Stimulated activated CD4-positive, alpha-beta T cell treated with anti-CD3 and anti-CD28 coated beads, Interleukin-1b, Interleukin-23, amount 100 ng/mL, for 1 hour (primary cell): ENCODE measurements at regions not wholly inside any gene's neighbourhood (a gene's known extent, or its start where the extent isn't known, plus 50 kb on each side); places are given as distances from the start of the nearest gene placed in this dataset.

Source experiments
- DNase-seq, 2 donors: peaks; one replicate each; pipeline ENCODE4 v3.0.0-alpha.2; 2020; ENCODE audit warnings: low read depth in 2 of 2

DNA sequence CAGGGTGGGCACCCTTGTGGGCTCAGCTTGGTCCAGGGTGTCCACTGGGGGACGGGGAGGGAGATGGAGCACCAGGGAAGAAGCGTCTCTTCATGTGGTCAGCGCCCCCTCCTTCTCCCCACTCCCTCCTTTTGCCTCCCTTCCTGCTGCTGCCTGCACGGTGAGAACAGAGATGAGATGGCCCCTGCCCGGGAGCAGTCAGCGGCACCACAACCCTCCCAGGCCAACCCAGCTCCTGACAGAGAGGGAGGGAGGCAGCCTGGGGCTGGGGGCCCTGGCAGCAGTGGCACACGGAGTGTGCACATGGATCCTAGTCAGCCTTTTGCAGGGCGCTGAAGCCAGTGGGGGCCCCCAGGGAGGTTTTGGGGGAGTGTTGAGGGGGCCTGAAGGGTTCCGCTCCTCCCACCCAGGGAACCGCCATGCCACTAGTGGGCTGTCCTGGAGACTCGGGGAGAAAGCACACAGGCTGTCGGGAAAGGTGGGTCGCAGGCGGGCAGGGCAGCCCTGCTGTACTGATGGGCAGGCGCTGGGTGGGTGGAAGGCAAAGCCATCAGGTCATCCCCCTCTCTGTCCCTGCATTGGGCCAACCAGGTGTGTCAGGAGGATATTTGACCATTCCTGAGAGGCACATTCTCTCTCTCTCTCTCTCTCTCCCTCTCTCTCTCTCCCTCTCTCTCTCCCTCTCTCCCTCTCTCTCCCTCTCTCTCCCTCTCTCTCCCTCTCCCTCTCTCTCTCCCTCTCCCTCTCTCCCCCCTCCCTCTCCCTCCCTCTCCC lies 94.3 kb upstream of the BHLHE23 start:
- no peak for DNase-seq

DNA sequence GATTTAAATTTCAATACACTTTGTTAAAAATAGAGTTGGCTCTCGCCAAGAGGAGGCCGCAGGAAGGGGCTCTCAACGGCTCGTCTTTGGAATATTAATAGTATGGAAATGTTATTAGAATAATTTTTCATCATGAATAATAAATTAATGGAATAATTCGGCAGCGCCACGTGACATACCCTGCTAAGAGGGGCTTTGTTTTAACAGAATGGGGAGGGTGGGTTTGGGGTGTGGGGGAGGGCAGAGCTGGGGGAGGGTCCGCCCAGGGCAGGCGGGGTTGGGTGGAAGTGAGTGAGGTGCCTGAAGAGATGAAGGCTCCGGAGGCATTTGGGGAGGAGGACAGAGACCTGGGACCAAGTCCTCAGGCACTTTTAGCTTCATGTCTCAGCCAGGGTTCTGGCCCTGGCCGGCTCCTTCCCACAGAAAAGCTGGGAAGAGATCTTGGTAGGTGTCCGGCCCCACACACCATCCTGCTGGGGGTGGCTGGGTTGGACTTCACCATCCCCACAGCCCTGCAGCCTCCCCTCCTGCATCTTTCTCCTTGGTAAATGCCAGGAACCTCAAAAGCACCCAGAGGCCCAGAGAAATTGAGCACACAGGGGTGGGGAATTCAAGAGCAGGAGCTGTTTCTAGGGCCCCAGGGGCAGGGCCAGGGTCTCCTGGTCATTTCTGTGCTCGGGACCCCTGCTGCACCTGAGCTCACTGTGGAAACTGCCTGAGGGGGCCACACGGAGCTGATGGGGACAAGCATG lies 93.6 kb upstream of the BHLHE23 start:
- DNase-seq = no peak

DNA sequence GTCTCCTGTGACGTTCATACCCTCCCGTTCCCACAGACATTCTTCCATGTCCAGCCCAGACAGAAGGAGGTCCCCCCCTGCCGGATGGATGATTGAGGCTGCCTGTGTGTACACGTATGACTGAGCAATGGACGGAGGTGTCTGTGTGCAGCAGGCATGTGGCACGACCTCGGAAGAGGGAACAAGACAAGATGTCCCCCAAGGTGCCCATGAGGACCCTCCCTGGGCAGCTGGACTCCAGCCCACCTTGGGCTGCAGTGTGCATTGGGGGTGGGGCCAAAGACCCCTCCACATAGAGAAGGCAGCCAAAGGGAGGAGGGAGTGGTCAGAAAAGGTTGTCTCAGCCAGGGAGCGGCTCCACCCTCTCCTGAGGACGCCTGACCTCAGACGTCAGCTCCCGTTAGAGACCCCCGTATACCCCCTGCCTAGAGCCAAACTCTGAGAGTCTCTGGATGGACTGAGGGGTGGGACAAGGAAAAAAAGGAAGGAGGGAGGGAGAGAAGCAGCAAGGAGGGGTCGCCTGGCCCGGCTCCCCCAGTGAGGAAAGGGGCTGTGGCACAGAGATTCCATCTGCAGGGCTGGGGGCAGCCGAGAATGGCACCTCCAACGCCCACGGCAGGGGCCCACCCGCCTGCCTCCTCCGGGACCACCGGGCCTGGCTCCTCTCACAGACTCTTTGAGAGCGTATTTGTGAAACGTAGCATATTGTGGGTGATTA lies 92.9 kb upstream of the BHLHE23 start:
- no peak for DNase-seq

DNA sequence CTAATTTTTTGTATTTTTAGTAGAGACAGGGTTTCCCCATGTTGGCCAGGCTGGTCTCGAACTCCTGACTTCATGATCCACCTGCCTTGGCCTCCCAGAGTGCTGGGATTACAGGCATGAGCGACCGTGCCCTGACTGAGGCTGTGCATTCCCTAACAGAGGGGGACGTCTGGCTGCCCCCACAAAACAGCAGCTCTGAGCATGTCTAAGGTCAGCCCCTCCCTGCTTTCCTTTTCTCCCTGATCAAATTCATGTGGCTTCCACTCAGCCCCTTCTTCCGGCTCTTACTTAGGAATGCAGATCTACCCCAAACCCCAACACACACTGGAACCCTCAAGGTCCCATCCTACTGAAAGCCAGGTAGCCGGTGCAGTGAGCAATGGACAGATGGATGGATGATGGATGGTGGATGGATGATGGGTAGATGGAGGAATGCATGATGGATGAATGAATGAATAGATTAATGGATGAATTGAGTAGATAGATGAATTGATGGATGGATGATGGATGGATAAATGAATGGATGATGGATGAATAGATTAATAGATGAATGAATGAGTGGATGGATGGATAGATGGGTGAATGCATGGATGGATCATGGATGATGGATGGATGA lies 91.5 kb upstream of the BHLHE23 start:
- no peak for DNase-seq

DNA sequence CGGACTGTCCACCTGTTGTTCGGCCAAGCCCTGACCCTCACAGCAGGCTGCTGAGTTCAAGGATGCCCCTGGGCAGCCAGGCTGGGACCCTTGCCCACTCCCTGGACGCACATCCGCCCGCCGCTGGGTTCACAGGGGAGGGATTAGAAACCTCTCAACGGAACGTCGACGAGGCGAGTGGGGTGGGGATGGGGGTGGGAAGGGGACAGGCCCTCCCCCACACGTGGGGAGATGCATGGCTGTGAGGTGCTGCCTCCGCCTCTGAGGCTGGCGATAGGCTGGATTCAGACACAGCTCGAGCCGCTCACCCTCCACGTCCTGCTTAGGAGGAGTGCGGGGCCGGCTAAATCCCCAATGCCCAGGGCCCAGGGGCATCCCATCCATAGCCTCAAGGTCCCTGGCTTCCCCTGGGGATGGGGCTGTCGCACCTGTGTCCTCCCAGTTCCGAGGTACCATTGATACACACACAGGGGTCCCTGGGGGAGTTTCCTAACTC lies 90.6 kb upstream of the BHLHE23 start:
- no peak for DNase-seq

DNA sequence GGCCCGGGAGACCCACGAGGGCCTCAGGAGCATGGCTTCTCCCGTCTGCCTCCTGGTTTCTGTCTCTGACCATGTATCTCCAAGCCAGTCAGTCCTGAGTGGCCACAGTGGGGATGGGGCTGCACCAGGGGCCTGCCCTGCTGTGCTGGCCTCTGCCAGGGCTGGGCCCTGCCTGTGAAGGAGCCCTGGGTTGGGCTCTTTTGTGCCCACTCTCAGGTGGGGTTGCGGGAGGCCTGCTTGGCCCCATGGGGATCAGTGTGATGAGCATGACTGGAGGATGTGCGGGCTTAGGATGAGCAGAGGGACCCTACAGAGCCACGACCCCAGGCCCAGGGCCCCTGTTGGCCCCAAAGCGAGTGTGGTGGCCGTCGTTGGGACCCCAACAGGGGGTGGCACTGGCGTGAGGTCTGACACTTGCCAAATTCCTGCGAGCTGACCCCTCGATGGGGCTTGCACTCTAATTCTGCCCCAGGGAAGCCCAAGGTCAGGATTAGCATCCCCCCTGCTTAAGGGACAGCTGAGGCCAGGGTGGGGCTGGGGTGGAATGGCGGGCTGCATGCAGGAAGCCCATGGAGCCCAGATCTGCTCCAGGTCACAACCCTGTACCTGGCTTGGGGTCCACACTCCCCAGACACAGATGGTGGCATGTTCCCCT lies 90.0 kb upstream of the BHLHE23 start:
- no peak for DNase-seq

DNA sequence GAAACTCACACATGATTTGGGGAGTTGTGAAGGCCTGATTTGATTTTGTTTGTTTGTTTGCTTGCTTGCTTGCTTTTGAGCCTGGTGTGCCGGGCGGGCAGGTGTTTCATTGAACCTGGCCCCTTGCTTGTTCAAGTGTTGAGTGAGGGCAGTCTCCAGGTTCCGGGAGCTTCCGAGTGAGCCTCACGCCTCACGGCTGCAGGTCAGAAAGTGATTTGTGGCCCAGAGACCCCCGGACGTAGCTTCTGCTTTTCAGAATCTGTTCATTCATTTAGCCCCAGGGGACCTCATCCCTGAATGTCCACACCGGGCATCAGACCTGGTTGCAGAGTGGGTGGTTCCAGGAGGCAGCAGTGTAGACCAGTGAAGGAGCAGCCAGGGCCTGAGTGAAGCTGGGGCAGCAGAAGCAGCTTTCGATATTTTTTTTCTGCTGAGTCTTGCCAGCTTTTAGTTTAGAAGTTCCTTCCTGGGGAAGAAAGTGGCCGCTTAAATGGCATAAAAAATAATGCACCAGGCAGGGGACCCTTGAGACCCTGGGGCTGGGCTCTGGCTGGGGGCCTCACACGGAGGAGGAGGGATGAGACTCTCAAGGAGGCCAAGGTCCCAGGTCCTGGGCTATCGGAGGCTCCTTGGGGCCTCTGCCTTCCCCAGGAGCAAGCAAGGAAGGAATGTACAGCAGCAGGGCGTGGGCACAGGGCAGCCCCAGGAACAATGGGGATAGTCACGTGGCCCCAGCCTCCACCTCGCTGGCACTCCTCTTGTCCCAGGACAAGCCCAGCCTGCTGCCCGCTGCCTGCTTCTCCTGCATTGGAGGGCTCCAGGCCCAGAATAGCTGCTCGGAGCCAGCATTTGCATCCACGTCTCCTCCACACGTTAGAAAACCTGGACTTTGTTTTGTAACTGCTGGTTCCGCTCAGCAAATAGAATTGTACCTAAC lies 89.2 kb upstream of the BHLHE23 start:
- no peak for DNase-seq

DNA sequence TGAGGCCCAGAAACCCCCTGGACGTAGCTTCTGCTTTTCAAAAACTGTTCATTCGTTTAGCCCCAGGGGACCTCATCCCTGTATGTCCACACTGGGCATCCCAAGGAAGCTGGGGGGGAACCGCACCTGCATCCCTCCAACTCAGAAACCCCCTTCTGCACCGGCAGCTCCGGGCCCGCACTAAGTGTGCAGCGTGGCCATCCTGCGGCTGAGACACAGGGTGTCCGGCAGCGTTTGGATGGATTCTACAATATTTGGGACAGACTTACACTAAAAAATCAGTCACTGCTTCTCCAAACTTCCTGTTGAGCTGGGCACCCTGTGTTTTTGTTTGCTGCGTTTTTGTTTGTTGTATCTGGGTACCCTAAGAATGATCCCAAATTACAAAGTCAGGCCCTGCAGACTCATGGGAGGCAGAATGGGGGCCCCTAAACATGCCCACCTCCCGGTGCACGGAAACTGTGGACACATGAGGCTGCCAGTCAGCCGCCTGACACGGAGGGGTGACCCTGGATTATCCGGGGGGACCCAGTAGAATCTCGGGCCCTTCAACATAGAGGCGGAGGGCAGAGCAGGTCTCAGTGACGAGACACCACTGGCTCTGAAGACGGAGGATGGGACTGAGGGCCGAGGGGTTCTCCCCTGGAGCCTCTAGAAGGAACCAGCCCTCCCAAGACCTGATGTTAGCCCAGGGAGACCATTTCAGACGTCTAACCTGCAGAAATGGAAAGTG lies 88.2 kb upstream of the BHLHE23 start:
- DNase-seq = no peak

DNA sequence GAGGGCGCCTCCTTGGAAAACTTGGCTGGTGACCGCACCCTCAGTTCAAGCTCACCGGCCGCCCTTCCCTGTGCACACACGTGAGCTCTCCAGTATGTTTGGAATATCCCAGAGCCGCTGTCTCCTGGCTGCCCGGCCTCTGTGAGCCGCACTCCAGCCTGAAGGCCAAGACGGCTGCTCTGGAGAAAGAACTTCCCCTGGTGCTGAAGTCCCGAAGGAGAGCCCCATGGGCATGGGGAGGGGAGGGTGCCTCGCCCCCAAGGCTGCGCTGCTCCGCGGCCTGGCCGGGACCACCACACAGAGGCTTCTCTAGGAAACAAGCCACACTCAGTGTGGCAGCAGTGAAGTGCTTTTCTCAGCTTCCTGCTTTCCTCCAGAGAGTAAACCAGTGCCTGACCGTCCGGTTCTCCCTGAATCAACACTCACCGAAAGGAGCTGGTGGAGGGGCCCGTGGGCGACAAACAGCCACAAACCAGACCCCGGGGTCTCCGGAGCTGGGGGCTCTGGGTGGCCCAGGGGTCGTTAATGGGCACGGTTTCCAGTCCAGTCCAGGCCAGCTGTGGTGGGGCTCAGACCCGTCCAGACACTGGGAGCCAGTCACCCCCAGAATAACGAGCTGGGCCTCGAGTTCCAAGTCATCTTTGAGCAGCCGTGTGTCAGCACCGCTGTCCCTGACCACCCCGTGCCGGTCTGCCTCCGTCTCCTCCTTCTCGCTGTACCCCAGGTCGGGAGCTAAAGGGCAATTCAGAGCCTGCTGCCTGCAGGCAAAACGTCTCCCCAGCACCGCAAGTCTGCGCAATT lies 87.4 kb upstream of the BHLHE23 start:
- DNase-seq = no peak

DNA sequence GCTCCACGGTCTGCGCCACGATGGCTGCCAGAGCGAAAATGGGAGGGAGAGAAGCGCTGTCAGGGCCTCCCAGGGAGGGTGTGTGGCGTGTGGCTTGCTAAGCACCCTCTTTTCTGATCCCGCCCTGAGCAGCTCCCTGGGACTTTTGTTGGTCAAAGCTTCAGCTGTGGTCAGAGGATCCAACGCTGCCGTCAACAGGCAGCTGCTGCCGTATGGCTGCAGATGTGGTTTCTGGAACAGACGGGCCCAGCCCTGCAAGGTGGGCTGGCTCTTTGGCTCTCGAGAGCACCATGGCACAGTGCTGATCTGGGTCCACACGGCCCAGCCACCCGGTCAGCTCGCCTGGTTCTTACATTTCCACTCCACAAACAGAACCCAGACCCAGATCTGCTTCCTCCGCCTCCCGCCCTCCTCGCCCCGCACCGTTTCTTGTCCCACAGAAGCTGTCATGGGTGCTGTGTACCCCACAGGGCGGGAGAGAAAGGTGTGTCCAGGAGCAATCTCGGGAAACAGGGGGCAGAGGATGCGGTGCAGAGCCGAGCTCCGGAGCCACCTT lies 86.0 kb upstream of the BHLHE23 start:
- DNase-seq = no peak

DNA sequence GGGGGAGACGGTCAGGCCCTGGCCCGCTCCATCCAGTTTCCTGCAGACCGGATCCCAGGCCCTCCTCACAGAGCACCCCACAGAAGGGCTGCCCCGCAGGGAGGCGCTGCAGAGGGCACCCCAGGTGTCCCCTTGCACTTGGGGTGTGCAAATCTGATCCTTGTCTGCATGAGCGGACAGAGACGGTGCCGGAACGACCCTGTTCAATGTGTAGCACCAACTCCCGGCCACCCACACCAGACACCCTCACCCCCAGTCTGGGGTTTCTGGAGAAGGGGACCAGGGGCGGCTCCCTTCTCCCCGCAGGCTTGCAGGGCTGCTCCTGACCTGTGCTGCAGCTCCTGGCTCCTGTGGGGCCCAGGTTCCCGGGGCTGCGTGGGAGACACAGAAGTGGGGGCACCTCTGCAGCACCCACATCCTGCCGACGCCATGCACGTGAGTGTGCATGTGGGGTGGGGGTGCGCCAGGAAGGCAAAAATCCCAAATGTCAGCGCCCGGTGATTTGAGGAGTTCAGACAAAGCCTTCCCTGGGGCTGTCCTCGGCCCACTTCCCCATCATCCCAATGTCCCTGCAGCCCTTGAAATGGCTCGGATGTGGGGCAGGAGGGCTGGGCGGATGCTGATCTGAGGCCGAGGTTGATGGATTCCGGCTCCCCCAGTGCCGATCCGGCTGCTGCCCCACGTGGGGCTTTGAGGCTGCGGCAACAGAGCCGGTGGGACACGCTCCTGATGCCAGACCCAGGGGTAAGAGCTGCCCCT lies 85.3 kb upstream of the BHLHE23 start:
- no peak for DNase-seq

DNA sequence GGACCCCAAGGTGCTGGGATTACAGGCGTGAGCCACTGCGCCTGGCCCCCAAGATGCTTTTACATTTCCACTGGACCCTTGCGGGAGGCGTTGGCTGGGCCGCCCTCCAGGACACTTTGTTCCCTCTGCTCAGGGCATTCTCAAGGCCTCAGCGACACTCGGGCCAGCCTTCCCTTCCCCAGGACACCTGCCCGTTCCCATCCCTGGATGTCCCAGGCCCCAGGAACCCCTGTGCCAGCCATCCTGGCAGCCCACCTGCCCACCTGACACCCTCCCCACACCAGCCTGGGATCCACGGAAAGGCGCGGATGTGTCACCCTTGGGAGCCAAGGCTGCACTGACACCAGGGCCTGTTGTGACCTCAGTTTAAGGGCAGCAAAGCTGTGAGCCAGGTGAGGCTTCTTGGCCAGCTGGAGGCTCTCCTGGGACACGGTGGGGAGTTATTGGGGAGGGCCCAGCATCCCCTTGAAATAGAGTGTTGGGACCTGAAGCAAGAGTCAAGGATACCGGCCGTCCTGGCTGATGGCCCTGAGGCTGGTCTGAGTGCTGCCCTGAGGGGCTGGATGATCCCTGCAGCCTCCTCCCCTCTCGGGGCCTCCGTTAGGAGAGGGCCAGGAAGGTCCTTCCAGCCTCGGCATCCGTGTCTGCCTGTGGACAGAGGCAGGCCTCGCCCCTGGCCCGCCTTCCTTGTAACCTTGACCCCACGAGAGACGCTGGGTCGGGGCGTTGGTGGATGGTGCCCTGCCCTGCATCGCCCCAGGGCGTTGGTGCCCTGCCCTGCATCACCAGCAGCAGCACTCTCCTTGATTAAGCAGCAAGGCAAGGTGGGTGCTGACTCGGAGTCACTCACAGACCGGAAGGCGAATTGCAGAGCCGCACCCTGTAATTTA lies 84.2 kb upstream of the BHLHE23 start:
- DNase-seq = no peak

DNA sequence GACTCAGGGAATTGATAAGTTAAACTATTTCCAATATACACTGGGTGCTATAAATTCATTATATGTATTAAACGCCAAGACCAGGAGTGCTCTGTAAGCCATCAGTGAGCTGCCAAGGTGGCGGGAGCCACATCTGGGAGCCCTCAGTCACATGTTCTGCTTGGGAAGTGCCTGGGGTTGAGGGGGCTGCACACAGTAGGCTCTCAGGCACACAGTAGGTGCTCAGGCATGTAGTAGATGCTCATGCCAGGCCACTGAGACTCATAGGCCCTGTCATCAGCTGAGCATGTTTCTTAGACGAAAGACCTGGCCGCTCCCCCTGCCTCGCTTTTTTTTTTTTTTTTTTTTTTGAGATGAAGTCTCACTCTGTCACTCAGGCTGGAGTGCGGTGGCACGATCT lies 83.3 kb upstream of the BHLHE23 start:
- DNase-seq = no peak

DNA sequence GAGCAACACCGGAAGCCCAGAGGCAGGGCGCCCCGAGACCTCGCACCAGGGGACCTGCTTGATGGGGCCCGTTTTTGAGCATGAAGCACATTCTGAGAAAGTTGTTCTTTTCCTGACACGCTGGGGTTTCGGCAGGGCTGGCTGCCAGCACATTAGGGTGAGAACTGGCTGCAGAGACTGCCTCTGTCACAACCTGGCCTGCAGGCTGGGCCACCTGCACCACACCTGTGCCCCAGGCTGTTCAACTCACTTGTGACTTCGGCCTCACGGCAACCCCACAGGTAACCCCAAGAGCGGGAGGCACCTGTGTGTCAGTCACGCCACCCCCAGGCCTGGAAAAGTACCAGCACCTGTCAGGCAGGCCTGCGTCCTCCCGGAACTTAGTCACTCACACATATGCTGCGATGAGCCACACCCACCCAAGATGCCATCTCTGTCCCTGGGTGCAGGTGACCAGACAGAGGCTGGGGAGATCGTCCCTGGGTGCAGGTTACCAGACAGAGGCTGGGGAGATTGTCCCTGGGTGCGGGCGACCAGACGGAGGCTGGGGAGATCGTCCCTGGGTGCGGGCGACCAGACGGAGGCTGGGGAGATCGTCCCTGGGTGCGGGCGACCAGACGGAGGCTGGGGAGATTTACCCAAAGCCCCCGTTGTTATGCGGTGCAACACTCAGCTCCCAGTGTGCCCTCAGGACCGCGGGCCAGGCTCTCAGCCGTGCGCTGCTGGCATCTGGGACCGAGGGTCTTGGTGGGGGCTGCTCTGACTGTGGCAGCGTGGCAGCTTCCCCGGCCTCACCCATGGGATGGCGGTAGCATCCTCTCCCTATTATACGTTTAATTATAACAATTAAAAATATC lies 82.5 kb upstream of the BHLHE23 start:
- DNase-seq = no peak

DNA sequence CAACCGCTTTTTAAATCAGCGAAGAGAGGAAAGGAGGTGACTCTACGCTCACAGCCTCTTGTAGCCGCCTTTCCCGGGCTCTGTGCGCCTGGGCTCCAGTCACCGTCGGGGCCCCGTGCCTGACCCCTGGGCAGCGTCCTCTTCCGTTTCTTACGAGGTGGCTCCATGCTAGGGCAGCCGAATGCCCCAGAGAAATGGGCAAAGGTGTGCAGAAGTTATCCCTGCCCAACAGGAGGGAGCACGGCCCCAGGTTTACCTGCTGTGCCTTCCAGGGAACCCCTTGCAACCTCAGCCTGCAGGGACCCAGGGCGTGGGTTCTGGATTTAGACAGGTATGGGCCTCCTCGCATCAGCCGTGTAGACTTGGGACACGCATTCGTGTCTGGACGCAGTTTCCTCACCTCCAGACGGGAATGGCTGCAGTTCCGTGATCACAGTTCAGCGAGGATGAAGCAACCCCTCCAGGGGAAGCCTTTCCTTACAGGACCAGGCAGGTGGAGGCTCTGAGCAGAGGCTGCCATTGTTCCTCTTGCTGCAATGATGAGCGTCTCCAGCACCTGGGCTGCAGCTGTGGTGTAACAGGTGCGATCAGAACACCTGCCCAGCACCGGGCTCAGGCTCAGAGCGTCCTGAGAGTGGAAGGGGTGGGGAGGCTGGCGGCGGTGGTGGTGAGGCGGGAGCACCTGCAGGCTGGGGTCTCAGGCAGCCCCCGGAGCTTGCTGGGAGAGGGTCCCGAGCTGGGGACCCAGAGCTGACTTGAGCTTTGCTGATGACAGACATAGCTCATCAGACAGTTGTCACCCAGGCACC lies 81.3 kb upstream of the BHLHE23 start:
- DNase-seq = no peak
